Astrocyte (in vitro differentiated cells and primary cell): ENCODE measurements at regions not wholly inside any gene's neighbourhood (a gene's known extent, or its start where the extent isn't known, plus 50 kb on each side); places are given as distances from the start of the nearest gene placed in this dataset.

ENCODE experiments used
- CTCF ChIP-seq: IDR thresholded peaks from 2 replicates; pipeline ENCODE4 v1.5.1; 2011; ENCODE audit warnings: low read depth, mild to moderate bottlenecking, inconsistent platforms, low read length, moderate library complexity; ENCODE audit not compliant: insufficient read depth
- EZH2 ChIP-seq: IDR thresholded peaks from 2 replicates; pipeline ENCODE4 v1.6.1; 2012; ENCODE audit warnings: mild to moderate bottlenecking, low read length, inconsistent platforms; ENCODE audit not compliant: insufficient read depth

DNA sequence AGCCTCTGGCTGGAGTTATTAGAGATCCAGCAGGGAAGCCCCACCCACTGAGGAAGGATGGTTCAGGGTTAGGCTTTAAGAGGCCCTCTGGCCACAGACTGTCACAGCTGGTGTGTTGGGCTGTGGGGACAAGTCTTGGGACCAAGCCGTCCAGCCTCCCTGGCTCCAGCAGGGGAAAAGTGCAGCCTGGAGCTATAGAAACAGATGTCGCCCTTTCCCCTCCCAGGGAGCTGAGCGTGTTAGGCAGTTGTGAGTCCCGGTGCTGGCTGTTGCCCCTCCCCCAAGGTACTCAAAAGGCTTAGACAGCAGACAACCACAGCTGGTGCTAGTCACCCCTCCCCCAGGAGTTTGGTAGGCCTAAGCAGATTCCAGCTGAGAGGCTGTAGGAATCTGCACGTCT, 143.4 kb downstream of the TMEM168 start:
- TF ChIP-seq CTCF (no peak), EZH2 (no peak)
